Epithelial cell of esophagus (primary cell): ENCODE measurements at regions not wholly inside any gene's neighbourhood (a gene's known extent, or its start where the extent isn't known, plus 50 kb on each side); places are given as distances from the start of the nearest gene placed in this dataset.
"Not testable (repeated sequence)": the region's sequence is repeated elsewhere in the genome, so short reads cannot be mapped to it uniquely, and the experiment has no call there.

Experiments used
- DNase-seq: peaks from one replicate; pipeline ENCODE4 v3.0.0; 2010; ENCODE audit warnings: low read depth
- H3K4me3 ChIP-seq: 2 replicates; pipeline ENCODE4 v1.5.1; 2011; ENCODE audit warnings: mild to moderate bottlenecking, low read length, control low read depth
- CTCF ChIP-seq: IDR thresholded peaks from 2 replicates; pipeline ENCODE4 v1.5.1; 2011; ENCODE audit warnings: low read depth, mild to moderate bottlenecking, low read length, control low read depth, inconsistent platforms; ENCODE audit not compliant: insufficient read depth; ENCODE audit errors: missing control alignments

GRCh38 chr5:125484742-125485641, 738.6 kb upstream of the ZNF608 start:
- DNase-seq, result peak; percentile 95
- no peak overlapping the region for H3K4me3 ChIP-seq

GRCh38 chr5:125485771-125486170, 739.3 kb upstream of the ZNF608 start:
- TF ChIP-seq CTCF, result no peak
- no peak overlapping the region for H3K4me3 ChIP-seq
- no peak for DNase-seq

More at GRCh38 chr5:125484742-125485641, 738.6 kb upstream of the ZNF608 start:
- TF ChIP-seq CTCF, result no peak

- peak; percentile 81 for DNase-seq
- no peak for TF ChIP-seq CTCF
These were observed 740.2 kb upstream of the ZNF608 start for GRCh38 chr5:125486634-125487033.

GRCh38 chr5:125487231-125487630, 740.8 kb upstream of the ZNF608 start:
- no peak for TF ChIP-seq CTCF
- DNase-seq, result no peak
- H3K4me3 ChIP-seq, result no peak overlapping the region

More at GRCh38 chr5:125486634-125487033, 740.2 kb upstream of the ZNF608 start:
- H3K4me3 ChIP-seq, result no peak overlapping the region

GRCh38 chr5:125487652-125488051, 741.2 kb upstream of the ZNF608 start:
- H3K4me3 ChIP-seq, DNase-seq: not testable (repeated sequence)

- no peak overlapping the region for H3K4me3 ChIP-seq
- DNase-seq, result no peak
- no peak for TF ChIP-seq CTCF
These were observed 742.7 kb upstream of the ZNF608 start for GRCh38 chr5:125489146-125489545.

- no peak for DNase-seq
- no peak for TF ChIP-seq CTCF
- no peak overlapping the region for H3K4me3 ChIP-seq
These were observed 745.6 kb upstream of the ZNF608 start for GRCh38 chr5:125491986-125492492.
